Upper lobe of left lung (tissue), 4 donors: ENCODE measurements at regions not wholly inside any gene's neighbourhood (a gene's known extent, or its start where the extent isn't known, plus 50 kb on each side); places are given as distances from the start of the nearest gene placed in this dataset.

Experiments used
- CTCF ChIP-seq, 6 experiments: fragments of 450-650 bp in 4 of 6; fragments of 200-600 bp in 2 of 6; sonication (generic) in 2 of 6; IDR thresholded peaks; one replicate each; pipeline ENCODE4 v1.5.1; 2016 to 2019; ENCODE audit warnings: antibody characterized with exemption in 6 of 6
- POLR2AphosphoS5 ChIP-seq, 2 donors: sonication (generic); formaldehyde crosslinking; IDR thresholded peaks; one replicate each; pipeline ENCODE4 v1.5.1; 2017; ENCODE audit warnings: antibody characterized with exemption in 2 of 2

GRCh38 chr6:14038467-14039437, 78.8 kb upstream of the CD83 start:
- TF ChIP-seq CTCF (IDR thresholded peaks at IDR 0.05) (no peak), POLR2AphosphoS5 (IDR thresholded peaks at IDR 0.05) (no peak)
